Panc1 (cell line): ENCODE measurements at regions not wholly inside any gene's neighbourhood (a gene's known extent, or its start where the extent isn't known, plus 50 kb on each side); places are given as distances from the start of the nearest gene placed in this dataset.

Experiments
- ATAC-seq: fragments of 200-7000 bp; cut with Tn5 transposase; 2 replicates; pipeline ENCODE4 v1.9.1; 2020; ENCODE audit warnings: mild to moderate bottlenecking, moderate library complexity
- BruUV-seq: library from RNA; stranded (reverse); fragments of 400-500 nt; replicated peaks from 2 replicates; lab custom pipeline; 2021; lab: Mats Ljungman, UMichigan
- CTCF ChIA-PET: fragments of 300-600 bp; sonication (Branson Sonifier 250); formaldehyde crosslinking; loops from one replicate; lab custom pipeline; 2022; ENCODE audit warnings: antibody characterized with exemption; lab: Charles Lee
- POLR2A ChIA-PET: fragments of 300-600 bp; sonication (Branson Sonifier 250); formaldehyde crosslinking; loops from one replicate; lab custom pipeline; 2022; ENCODE audit warnings: antibody characterized with exemption; lab: Charles Lee
- DNase-seq: peaks from one replicate; pipeline ENCODE4 v3.0.0-alpha.2; 2010; ENCODE audit warnings: low read depth, low spot score
- H3K27ac ChIP-seq: 2 replicates; pipeline ENCODE4 v1.5.1; 2011; ENCODE audit warnings: mild to moderate bottlenecking, low read length, inconsistent platforms
- H3K27me3 ChIP-seq: fragments of 200-500 bp; sonication (Bioruptor generic); 2 replicates; pipeline ENCODE4 v1.6.0; 2014; ENCODE audit warnings: low read length, inconsistent platforms; ENCODE audit not compliant: control insufficient read depth, insufficient read depth
- H3K36me3 ChIP-seq: fragments of 200-500 bp; sonication (Bioruptor generic); 2 replicates; pipeline ENCODE4 v1.5.1; 2014; ENCODE audit warnings: inconsistent platforms, mild to moderate bottlenecking, low read length, moderate library complexity; ENCODE audit not compliant: control insufficient read depth, insufficient read depth
- H3K4me1 ChIP-seq: 2 replicates; pipeline ENCODE4 v1.5.1; 2011; ENCODE audit warnings: inconsistent platforms, mild to moderate bottlenecking, low read length, moderate library complexity; ENCODE audit not compliant: control insufficient read depth, insufficient read depth
- H3K4me3 ChIP-seq, 2 experiments: 2 replicates each; pipeline ENCODE4 v1.5.1; 2011 to 2012; ENCODE audit warnings: low read depth in 2 of 2, low read length in 2 of 2, mild to moderate bottlenecking in 2 of 2, inconsistent platforms in 1 of 2, moderate library complexity in 1 of 2
- H3K9me3 ChIP-seq: fragments of 200-500 bp; sonication (Bioruptor generic); 2 replicates; pipeline ENCODE4 v1.5.1; 2014; ENCODE audit warnings: low read depth, mild to moderate bottlenecking, inconsistent platforms, low read length, moderate library complexity; ENCODE audit not compliant: control insufficient read depth, insufficient read depth
- POLR2AphosphoS5 ChIP-seq: IDR thresholded peaks from 2 replicates; pipeline ENCODE4 v1.6.1; 2012; ENCODE audit warnings: mild to moderate bottlenecking, low read depth, low read length, moderate library complexity
- SIN3A ChIP-seq: IDR thresholded peaks from 2 replicates; pipeline ENCODE4 v1.6.1; 2012; ENCODE audit warnings: low read depth, mild to moderate bottlenecking, low read length, moderate library complexity, borderline replicate concordance; ENCODE audit not compliant: insufficient read depth
- TCF7L2 ChIP-seq: IDR thresholded peaks from 2 replicates; pipeline ENCODE4 v1.6.1; 2011; ENCODE audit warnings: mild to moderate bottlenecking, low read depth, low read length, inconsistent platforms
- in situ Hi-C: cut with HindIII; loops from 2 replicates; pipeline ENCODE4 v1.10.0; 2016; ENCODE audit warnings: low sequenced_read_pairs, low pct_unique_long_range_greater_than_20kb
- intact Hi-C: fragments of 100-400 bp; cut with micrococcal nuclease; formaldehyde crosslinking; loops from one replicate; pipeline ENCODE4 v1.10.0; 2022; ENCODE audit not compliant: unreplicated experiment
- TF ChIP-seq, protein P1 (sequence below): fragments of 450-650 bp; IDR thresholded peaks from 2 replicates; pipeline ENCODE4 v1.5.1; 2017; ENCODE audit warnings: mild to moderate bottlenecking
- TF ChIP-seq, protein P2 (sequence below), 2 experiments: IDR thresholded peaks; 2 replicates each; pipeline ENCODE4 v1.6.1; 2011 to 2012; ENCODE audit warnings: low read depth in 2 of 2, control low read depth in 1 of 2, low read length in 1 of 2, mild to moderate bottlenecking in 1 of 2, moderate library complexity in 1 of 2; ENCODE audit not compliant: insufficient read depth in 1 of 2

DNA sequence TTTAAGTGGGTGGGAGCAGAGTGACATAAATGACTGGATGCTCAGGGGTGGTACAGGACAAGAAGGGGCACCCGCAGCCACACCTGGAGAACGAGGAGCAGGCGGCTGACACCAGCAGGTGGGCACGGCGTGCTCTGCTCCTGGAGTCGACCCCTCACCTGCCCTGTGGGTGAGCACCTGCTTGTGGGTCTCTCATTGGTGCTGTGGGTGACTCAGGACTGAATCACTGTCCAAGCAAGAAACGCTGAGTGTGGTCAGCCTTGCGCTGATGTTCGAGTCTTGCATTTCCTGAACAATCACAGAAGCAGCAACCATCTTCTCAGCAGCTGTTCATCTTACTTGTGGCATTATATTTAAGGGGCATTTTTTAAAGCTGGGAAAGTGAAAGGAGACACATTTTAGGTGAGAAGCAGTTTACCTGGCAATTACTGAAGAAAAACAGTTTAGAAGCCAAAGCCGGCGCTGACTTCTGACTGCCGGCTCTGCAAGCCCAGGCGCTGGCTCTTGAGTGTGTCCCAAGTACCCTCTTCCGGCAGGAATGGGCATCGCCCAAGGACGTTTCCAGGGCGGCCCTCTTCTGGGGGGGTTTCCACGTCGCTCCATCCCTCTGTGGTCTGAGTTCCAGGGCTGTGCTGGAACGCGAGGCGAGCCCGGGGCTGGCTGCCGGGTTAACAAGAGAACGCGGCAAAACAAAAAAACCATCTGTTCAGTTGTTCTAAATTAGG, 145.2 kb upstream of the PFKP start:
- intact Hi-C loops = no loop called here
- DNase-seq (no peak), ATAC-seq (no peak)

DNA sequence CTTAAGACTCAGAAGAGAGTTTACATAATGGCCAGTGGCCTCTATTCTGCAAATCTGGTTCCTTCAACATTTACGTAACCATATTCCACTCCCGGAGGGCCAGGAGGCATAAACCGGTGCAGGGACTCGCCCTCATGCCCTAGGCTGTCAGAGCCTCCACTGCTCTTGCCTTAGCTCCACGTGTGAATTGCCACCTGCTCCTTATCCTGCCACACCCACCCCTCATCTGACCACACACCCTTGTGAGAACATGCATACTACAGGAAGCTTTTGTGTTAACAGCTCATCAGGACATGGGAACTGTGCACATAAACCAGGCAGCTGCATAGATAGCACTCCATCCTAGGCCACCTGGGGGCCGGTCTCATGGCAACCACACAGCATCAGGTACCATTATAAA, 146.7 kb upstream of the PFKP start:
- POLR2A ChIA-PET = no interaction called here
- no peak for DNase-seq
- no peak for ATAC-seq
- CTCF ChIA-PET = no interaction called here
- intact Hi-C loops (no loop called here), in situ Hi-C loops (no loop called here)
- Histone ChIP-seq H3K9me3 (no peaks in the 10 kb centered on the region), H3K4me3 (no peak overlapping the region), H3K27me3 (no peaks in the 10 kb centered on the region; the same call in 1 of the 2 replicates), H3K36me3 (no peaks in the 10 kb centered on the region), H3K4me1 (no peaks in the 10 kb centered on the region), H3K27ac (no peak overlapping the region)
- BruUV-seq = no TSS peak
- TF ChIP-seq, protein P1, sequence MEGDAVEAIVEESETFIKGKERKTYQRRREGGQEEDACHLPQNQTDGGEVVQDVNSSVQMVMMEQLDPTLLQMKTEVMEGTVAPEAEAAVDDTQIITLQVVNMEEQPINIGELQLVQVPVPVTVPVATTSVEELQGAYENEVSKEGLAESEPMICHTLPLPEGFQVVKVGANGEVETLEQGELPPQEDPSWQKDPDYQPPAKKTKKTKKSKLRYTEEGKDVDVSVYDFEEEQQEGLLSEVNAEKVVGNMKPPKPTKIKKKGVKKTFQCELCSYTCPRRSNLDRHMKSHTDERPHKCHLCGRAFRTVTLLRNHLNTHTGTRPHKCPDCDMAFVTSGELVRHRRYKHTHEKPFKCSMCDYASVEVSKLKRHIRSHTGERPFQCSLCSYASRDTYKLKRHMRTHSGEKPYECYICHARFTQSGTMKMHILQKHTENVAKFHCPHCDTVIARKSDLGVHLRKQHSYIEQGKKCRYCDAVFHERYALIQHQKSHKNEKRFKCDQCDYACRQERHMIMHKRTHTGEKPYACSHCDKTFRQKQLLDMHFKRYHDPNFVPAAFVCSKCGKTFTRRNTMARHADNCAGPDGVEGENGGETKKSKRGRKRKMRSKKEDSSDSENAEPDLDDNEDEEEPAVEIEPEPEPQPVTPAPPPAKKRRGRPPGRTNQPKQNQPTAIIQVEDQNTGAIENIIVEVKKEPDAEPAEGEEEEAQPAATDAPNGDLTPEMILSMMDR = no peak
- TF ChIP-seq, protein P2, sequence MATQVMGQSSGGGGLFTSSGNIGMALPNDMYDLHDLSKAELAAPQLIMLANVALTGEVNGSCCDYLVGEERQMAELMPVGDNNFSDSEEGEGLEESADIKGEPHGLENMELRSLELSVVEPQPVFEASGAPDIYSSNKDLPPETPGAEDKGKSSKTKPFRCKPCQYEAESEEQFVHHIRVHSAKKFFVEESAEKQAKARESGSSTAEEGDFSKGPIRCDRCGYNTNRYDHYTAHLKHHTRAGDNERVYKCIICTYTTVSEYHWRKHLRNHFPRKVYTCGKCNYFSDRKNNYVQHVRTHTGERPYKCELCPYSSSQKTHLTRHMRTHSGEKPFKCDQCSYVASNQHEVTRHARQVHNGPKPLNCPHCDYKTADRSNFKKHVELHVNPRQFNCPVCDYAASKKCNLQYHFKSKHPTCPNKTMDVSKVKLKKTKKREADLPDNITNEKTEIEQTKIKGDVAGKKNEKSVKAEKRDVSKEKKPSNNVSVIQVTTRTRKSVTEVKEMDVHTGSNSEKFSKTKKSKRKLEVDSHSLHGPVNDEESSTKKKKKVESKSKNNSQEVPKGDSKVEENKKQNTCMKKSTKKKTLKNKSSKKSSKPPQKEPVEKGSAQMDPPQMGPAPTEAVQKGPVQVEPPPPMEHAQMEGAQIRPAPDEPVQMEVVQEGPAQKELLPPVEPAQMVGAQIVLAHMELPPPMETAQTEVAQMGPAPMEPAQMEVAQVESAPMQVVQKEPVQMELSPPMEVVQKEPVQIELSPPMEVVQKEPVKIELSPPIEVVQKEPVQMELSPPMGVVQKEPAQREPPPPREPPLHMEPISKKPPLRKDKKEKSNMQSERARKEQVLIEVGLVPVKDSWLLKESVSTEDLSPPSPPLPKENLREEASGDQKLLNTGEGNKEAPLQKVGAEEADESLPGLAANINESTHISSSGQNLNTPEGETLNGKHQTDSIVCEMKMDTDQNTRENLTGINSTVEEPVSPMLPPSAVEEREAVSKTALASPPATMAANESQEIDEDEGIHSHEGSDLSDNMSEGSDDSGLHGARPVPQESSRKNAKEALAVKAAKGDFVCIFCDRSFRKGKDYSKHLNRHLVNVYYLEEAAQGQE (IDR thresholded peaks at IDR 0.05; ENCODE audit: insufficient read depth in 1 of 2, low read depth in 2 of 2, low read length in 1 of 2) = no peak
- no peak for TF ChIP-seq POLR2AphosphoS5

More for the DNA sequence above, 145.2 kb upstream of the PFKP start:
- Histone ChIP-seq H3K4me1 (no peaks in the 10 kb centered on the region), H3K4me3 (no peak overlapping the region), H3K9me3 (no peaks in the 10 kb centered on the region), H3K27me3 (no peaks in the 10 kb centered on the region; the same call in 1 of the 2 replicates), H3K36me3 (no peaks in the 10 kb centered on the region), H3K27ac (no peak overlapping the region)
- ChIA-PET CTCF (no interaction called here), POLR2A (no interaction called here)
- TF ChIP-seq, protein P2 (IDR thresholded peaks at IDR 0.05; ENCODE audit: insufficient read depth in 1 of 2, low read depth in 2 of 2, low read length in 1 of 2) = no peak
- TF ChIP-seq POLR2AphosphoS5 (no peak), SIN3A (no peak), TCF7L2 (no peak)
- TF ChIP-seq, protein P1 = no peak
- in situ Hi-C loops = no loop called here
- no TSS peak for BruUV-seq
